IMR-90 (cell line): ENCODE measurements at regions not wholly inside any gene's neighbourhood (a gene's known extent, or its start where the extent isn't known, plus 50 kb on each side); places are given as distances from the start of the nearest gene placed in this dataset.

Experiments
- MAZ ChIP-seq: IDR thresholded peaks from 2 replicates; pipeline ENCODE4 v1.6.1; 2012; ENCODE audit warnings: low read depth, mild to moderate bottlenecking, low read length, improper control_type of control experiment, moderate library complexity, borderline replicate concordance
- MXI1 ChIP-seq: IDR thresholded peaks from 2 replicates; pipeline ENCODE4 v1.6.1; 2012; ENCODE audit warnings: low read depth, mild to moderate bottlenecking, low read length, moderate library complexity, borderline replicate concordance
- POLR2A ChIP-seq: IDR thresholded peaks from 2 replicates; pipeline ENCODE4 v1.6.1; 2012; ENCODE audit warnings: mild to moderate bottlenecking, low read depth, low read length
- RAD21 ChIP-seq: IDR thresholded peaks from 2 replicates; pipeline ENCODE4 v1.6.1; 2012; ENCODE audit warnings: low read length, improper control_type of control experiment
- RCOR1 ChIP-seq: IDR thresholded peaks from 2 replicates; pipeline ENCODE4 v1.6.1; 2012; ENCODE audit warnings: mild to moderate bottlenecking, low read length, improper control_type of control experiment; ENCODE audit not compliant: insufficient replicate concordance
- RFX5 ChIP-seq: IDR thresholded peaks from 2 replicates; pipeline ENCODE4 v1.8.0; 2012; ENCODE audit warnings: low read depth, mild to moderate bottlenecking, low read length, moderate library complexity
- SMC3 ChIP-seq: fragments of 150-350 bp; IDR thresholded peaks from 2 replicates; pipeline ENCODE4 v1.6.1; 2016; ENCODE audit warnings: low read depth, mild to moderate bottlenecking, antibody characterized with exemption, low read length, moderate library complexity
- TF ChIP-seq, protein P1 (sequence below): conservative IDR thresholded peaks from 2 replicates; pipeline ENCODE4 v1.5.1; 2012; ENCODE audit warnings: mild to moderate bottlenecking, low read depth, low read length, improper control_type of control experiment
- TF ChIP-seq, protein P2 (sequence below): fragments of 150-350 bp; IDR thresholded peaks from 2 replicates; pipeline ENCODE4 v1.6.1; 2017; ENCODE audit warnings: mild to moderate bottlenecking, antibody characterized with exemption, low read length, low read depth

DNA sequence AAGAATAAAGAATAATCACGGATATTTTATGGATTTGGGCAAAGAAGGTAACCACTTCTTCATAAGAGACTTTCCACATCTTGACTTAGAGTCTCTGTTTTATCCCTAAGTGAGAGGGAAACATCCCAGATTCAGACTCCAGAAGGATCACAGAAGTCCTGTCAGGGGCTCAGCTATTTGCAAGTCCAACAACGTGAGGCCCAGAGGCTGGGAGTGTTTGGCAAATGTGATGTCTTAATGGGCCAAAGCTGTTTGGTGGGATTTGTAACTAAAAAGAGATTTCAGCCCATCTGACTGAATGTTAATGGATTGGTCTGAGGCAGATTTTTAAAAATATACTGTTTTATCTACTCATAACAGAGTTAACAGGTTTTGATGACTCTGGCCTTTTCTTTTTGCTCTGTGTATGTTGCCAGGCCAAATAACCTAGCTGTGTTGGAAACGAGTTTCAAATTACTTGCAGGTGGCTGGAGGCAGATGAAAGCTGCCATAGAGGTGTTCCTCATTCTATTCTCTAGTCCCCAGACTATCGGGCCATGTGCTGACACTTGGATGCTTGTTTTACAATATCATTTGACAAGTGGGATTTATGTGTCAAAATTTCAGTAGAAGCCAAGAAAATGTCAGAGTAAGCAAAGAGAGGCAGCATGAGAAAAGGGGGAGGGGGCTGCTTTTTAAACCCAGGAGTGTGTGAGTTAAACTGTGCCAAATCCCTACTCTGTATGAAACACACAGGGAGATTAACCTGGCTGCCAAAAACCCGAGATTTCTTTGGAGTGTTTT, 330.9 kb downstream of the DCHS2 start:
- TF ChIP-seq, protein P1, sequence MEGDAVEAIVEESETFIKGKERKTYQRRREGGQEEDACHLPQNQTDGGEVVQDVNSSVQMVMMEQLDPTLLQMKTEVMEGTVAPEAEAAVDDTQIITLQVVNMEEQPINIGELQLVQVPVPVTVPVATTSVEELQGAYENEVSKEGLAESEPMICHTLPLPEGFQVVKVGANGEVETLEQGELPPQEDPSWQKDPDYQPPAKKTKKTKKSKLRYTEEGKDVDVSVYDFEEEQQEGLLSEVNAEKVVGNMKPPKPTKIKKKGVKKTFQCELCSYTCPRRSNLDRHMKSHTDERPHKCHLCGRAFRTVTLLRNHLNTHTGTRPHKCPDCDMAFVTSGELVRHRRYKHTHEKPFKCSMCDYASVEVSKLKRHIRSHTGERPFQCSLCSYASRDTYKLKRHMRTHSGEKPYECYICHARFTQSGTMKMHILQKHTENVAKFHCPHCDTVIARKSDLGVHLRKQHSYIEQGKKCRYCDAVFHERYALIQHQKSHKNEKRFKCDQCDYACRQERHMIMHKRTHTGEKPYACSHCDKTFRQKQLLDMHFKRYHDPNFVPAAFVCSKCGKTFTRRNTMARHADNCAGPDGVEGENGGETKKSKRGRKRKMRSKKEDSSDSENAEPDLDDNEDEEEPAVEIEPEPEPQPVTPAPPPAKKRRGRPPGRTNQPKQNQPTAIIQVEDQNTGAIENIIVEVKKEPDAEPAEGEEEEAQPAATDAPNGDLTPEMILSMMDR: no peak
- TF ChIP-seq RAD21 (no peak), SMC3 (no peak), RFX5 (no peak), MXI1 (no peak), POLR2A (no peak), RCOR1 (no peak), MAZ (no peak)
- TF ChIP-seq, protein P2, sequence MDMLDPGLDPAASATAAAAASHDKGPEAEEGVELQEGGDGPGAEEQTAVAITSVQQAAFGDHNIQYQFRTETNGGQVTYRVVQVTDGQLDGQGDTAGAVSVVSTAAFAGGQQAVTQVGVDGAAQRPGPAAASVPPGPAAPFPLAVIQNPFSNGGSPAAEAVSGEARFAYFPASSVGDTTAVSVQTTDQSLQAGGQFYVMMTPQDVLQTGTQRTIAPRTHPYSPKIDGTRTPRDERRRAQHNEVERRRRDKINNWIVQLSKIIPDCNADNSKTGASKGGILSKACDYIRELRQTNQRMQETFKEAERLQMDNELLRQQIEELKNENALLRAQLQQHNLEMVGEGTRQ: no peak
